Natural killer cell (primary cell): ENCODE measurements at regions not wholly inside any gene's neighbourhood (a gene's known extent, or its start where the extent isn't known, plus 50 kb on each side); places are given as distances from the start of the nearest gene placed in this dataset.
A peak's percentile ranks its signal among the peaks of the same experiment; 100 is the strongest.

Experiments used
- ATAC-seq, 3 donors: fragments of 150-1000 bp in 2 of 3; fragments of 200-7000 bp in 1 of 3; cut with Tn5 transposase; 1 replicate in 1 of 3; 2 replicates in 2 of 3; pipeline ENCODE4 v1.10.0; 2021; ENCODE audit warnings: mild to moderate bottlenecking in 2 of 3, moderate library complexity in 2 of 3
- DNase-seq, 2 donors: peaks; one replicate each; pipeline versions ENCODE4 v3.0.0 to v3.0.0-alpha.2; 2013 to 2021; ENCODE audit warnings: mixed read lengths in 1 of 2
- H3K27ac ChIP-seq: one replicate; pipeline ENCODE4 v1.5.1; 2013; ENCODE audit warnings: mild to moderate bottlenecking, low read length
- H3K27me3 ChIP-seq: one replicate; pipeline ENCODE4 v1.6.1; 2013; ENCODE audit warnings: low read length; ENCODE audit not compliant: control insufficient read depth, insufficient read depth
- H3K36me3 ChIP-seq: one replicate; pipeline ENCODE4 v1.6.1; 2013; ENCODE audit warnings: low read length; ENCODE audit not compliant: control insufficient read depth, insufficient read depth
- H3K4me1 ChIP-seq: one replicate; pipeline ENCODE4 v1.6.1; 2013; ENCODE audit warnings: low read length; ENCODE audit not compliant: control insufficient read depth, insufficient read depth
- H3K4me3 ChIP-seq: one replicate; pipeline ENCODE4 v1.5.1; 2013; ENCODE audit warnings: low read length
- H3K9me3 ChIP-seq: one replicate; pipeline ENCODE4 v1.6.1; 2013; ENCODE audit warnings: low read length; ENCODE audit not compliant: control insufficient read depth, insufficient read depth
- H3K27ac Mint-ChIP-seq, 2 donors: one replicate each; pipeline ENCODE4 v1.8.0; 2022; ENCODE audit warnings: mild to moderate bottlenecking in 2 of 2, mixed read lengths in 2 of 2, moderate library complexity in 1 of 2
- H3K27me3 Mint-ChIP-seq, 2 donors: one replicate each; pipeline ENCODE4 v1.8.0; 2022; ENCODE audit warnings: low read depth in 2 of 2, mixed read lengths in 2 of 2
- H3K36me3 Mint-ChIP-seq: one replicate; pipeline ENCODE4 v1.8.0; 2022; ENCODE audit warnings: mixed read lengths
- H3K4me1 Mint-ChIP-seq, 2 donors: one replicate each; pipeline ENCODE4 v1.8.0; 2022; ENCODE audit warnings: mixed read lengths in 2 of 2
- H3K4me3 Mint-ChIP-seq: one replicate; pipeline ENCODE4 v1.8.0; 2022; ENCODE audit warnings: mild to moderate bottlenecking, moderate library complexity, mixed read lengths
- H3K9me3 Mint-ChIP-seq, 2 donors: one replicate each; pipeline ENCODE4 v1.8.0; 2022; ENCODE audit warnings: mixed read lengths in 2 of 2
- WGBS: methylation state at CpG from one replicate; pipeline ENCODE4 v1.1.7; 2013; ENCODE audit warnings: missing lambda C conversion rate; ENCODE audit not compliant: insufficient coverage; 5-methylcytosine and 5-hydroxymethylcytosine counted together
- intact Hi-C: fragments of 100-400 bp; cut with micrococcal nuclease; formaldehyde crosslinking; loops from one replicate; pipeline ENCODE4 v1.14.2; 2022
- TF ChIP-seq, protein P1 (sequence below): fragments of 200-600 bp; IDR thresholded peaks from one replicate; pipeline ENCODE4 v1.8.0; 2022; ENCODE audit warnings: antibody characterized with exemption

DNA sequence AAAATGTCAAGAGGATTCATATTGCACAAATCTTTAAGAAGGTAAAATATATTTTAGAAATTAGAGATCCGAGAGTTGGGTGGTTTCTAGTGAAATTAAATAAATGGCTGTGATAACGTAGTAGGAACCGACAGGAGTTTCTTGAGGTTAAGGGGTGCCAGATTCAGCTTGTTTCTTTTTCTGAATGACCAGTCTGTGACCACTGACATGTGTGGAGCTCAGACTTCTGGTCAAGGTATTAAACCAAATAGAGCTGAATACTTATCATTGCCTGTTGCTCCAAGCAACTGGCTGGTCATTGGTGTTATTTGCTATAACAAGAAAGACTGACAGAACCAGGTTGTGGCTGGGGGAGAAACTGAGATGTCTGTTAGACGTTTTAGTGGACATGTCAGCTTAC is 408.2 kb upstream of the HS6ST1 start:
- WGBS = 50% methylated on average over 4 of the region's 4 CpGs
- no peaks in the 10 kb centered on the region for H3K27me3 Mint-ChIP-seq
- no peaks in the 10 kb centered on the region for H3K36me3 ChIP-seq

DNA sequence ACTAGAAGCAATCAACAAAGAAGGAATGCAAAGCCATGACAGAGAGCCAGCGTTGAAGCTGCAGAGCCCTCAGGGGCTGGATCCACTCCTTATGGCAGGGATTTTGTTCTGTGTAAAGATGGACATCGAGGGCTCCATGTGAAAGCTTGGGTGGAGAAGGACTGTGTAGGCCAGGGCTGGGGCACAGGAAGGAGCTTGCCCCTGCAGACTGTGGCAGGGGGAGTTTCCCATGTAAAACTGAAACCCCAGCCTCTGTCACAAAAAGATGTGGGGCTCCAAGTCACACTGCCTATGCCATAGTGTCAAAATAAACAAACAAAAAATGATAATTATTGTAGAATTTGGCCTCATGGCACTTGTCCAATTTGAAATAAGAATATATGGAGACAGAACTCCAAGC is 408.7 kb upstream of the HS6ST1 start:
- H3K4me3 ChIP-seq = no peak overlapping the region
- Mint-ChIP-seq H3K4me3 (no peak overlapping the region), H3K9me3 (peaks cover 2% of the 10 kb centered on the region in 2 donors), H3K27me3 (no peaks in the 10 kb centered on the region), H3K36me3 (peaks cover 6% of the 10 kb centered on the region), H3K4me1 (peaks cover 14 to 23% of the 10 kb centered on the region in 2 donors), H3K27ac (peak overlapping the region; percentile 5 to 25)
- TF ChIP-seq, protein P1, sequence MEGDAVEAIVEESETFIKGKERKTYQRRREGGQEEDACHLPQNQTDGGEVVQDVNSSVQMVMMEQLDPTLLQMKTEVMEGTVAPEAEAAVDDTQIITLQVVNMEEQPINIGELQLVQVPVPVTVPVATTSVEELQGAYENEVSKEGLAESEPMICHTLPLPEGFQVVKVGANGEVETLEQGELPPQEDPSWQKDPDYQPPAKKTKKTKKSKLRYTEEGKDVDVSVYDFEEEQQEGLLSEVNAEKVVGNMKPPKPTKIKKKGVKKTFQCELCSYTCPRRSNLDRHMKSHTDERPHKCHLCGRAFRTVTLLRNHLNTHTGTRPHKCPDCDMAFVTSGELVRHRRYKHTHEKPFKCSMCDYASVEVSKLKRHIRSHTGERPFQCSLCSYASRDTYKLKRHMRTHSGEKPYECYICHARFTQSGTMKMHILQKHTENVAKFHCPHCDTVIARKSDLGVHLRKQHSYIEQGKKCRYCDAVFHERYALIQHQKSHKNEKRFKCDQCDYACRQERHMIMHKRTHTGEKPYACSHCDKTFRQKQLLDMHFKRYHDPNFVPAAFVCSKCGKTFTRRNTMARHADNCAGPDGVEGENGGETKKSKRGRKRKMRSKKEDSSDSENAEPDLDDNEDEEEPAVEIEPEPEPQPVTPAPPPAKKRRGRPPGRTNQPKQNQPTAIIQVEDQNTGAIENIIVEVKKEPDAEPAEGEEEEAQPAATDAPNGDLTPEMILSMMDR = no peak
- intact Hi-C loops = no loop called here
- DNase-seq = no peak
- no peak overlapping the region for H3K27ac ChIP-seq
- H3K9me3 ChIP-seq = no peaks in the 10 kb centered on the region
- H3K36me3 ChIP-seq = no peaks in the 10 kb centered on the region
- WGBS = 54% methylated on average over 2 of the region's 2 CpGs
- ATAC-seq = peak; percentile 40 to 66 (median 59)
- H3K4me1 ChIP-seq = peaks cover 3% of the 10 kb centered on the region
- H3K27me3 ChIP-seq = no peaks in the 10 kb centered on the region

More for the DNA sequence above, 408.2 kb upstream of the HS6ST1 start:
- peaks cover 6% of the 10 kb centered on the region for H3K36me3 Mint-ChIP-seq
- H3K27me3 ChIP-seq = no peaks in the 10 kb centered on the region
- H3K27ac ChIP-seq = no peak overlapping the region
- TF ChIP-seq, protein P1 = no peak
- peaks cover 3% of the 10 kb centered on the region for H3K4me1 ChIP-seq
- peaks cover 14 to 23% of the 10 kb centered on the region in 2 donors for H3K4me1 Mint-ChIP-seq
- intact Hi-C loops = no loop called here
- ATAC-seq (no peak), DNase-seq (no peak)
- H3K4me3 ChIP-seq = no peak overlapping the region
- H3K27ac Mint-ChIP-seq = peak overlapping the region; percentile 5 to 25
- no peaks in the 10 kb centered on the region for H3K9me3 ChIP-seq
- no peak overlapping the region for H3K4me3 Mint-ChIP-seq
- H3K9me3 Mint-ChIP-seq = peaks cover 2% of the 10 kb centered on the region in 2 donors

DNA sequence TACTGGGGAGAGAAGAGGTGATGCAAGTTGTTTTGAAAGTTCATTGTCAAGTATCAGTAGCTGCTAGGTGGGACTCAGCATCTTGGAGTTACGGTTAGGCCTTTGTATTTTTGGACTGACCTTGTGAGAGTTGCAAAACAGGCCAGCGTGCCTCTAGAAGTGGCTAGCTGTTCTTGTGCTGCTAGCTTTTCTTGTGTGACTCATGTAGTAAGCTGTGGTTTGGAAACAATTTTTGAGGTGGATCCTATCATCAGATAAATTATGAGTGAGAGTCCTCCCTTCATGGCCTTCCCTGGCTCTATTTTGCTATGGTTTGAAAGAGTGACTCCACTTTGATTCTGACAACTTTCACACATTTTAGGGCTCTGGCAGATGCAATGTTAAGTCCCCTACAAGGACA is 409.2 kb upstream of the HS6ST1 start:
- no peak overlapping the region for H3K4me3 Mint-ChIP-seq
- 37% methylated on average over 2 of the region's 2 CpGs for WGBS
- ATAC-seq (peak; percentile 40 to 57 (median 54)), DNase-seq (no peak)
- Histone ChIP-seq H3K4me1 (peaks cover 3% of the 10 kb centered on the region), H3K27ac (no peak overlapping the region), H3K9me3 (no peaks in the 10 kb centered on the region), H3K36me3 (no peaks in the 10 kb centered on the region), H3K27me3 (no peaks in the 10 kb centered on the region), H3K4me3 (no peak overlapping the region)
- H3K4me1 Mint-ChIP-seq = peaks cover 14 to 23% of the 10 kb centered on the region in 2 donors
- TF ChIP-seq, protein P1 = no peak
- peaks cover 2% of the 10 kb centered on the region in 2 donors for H3K9me3 Mint-ChIP-seq
- H3K36me3 Mint-ChIP-seq = peaks cover 6% of the 10 kb centered on the region
- H3K27ac Mint-ChIP-seq = peak overlapping the region; percentile 5 to 25
- H3K27me3 Mint-ChIP-seq = no peaks in the 10 kb centered on the region
- intact Hi-C loops = no loop called here

DNA sequence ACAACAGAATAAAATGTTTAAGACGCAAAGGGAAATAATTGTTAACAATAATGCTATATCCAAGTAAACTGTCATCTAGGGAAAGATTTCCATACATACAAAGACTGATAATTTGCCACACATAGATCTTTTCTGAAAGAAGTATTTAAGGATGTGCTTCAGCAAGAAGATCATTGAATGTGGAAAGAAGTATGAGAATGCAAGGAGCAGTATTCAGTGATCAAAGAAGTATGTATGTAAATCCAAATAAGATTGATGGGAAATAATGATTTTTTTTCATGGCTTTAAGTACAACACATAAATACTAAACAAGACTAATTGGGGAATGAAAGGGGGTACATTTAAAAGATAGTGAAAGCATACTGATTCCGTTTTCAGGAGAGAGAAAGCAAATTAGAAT is 410.4 kb upstream of the HS6ST1 start:
- DNase-seq (no peak), ATAC-seq (no peak)
- H3K4me3 Mint-ChIP-seq = no peak overlapping the region
- Histone ChIP-seq H3K4me3 (no peak overlapping the region), H3K27me3 (no peaks in the 10 kb centered on the region), H3K9me3 (no peaks in the 10 kb centered on the region), H3K4me1 (peaks cover 3% of the 10 kb centered on the region), H3K27ac (no peak overlapping the region), H3K36me3 (no peaks in the 10 kb centered on the region)
- H3K27ac Mint-ChIP-seq = no peak overlapping the region
- TF ChIP-seq, protein P1 = no peak
- peaks cover 2% of the 10 kb centered on the region in 2 donors for H3K9me3 Mint-ChIP-seq
- H3K36me3 Mint-ChIP-seq = peaks cover 6% of the 10 kb centered on the region
- no peaks in the 10 kb centered on the region for H3K27me3 Mint-ChIP-seq
- intact Hi-C loops = no loop called here
- WGBS = 60% methylated on average over 1 of the region's 2 CpGs
- H3K4me1 Mint-ChIP-seq = peaks cover 14 to 23% of the 10 kb centered on the region in 2 donors
